Loucy (cell line): ENCODE measurements at regions not wholly inside any gene's neighbourhood (a gene's known extent, or its start where the extent isn't known, plus 50 kb on each side); places are given as distances from the start of the nearest gene placed in this dataset.
"Not testable (repeated sequence)": the region's sequence is repeated elsewhere in the genome, so short reads cannot be mapped to it uniquely, and the experiment has no call there.

Experiments
- H2AFZ ChIP-seq: fragments of 200-600 bp; sonication (generic); 2 replicates; pipeline ENCODE4 v1.6.0; 2016; ENCODE audit warnings: antibody characterized with exemption, mild to moderate bottlenecking, low read length, moderate library complexity
- H3F3A ChIP-seq: fragments of 200-600 bp; 2 replicates; pipeline ENCODE4 v1.6.0; 2016; ENCODE audit warnings: antibody characterized with exemption, low read depth, mild to moderate bottlenecking
- H3K27me3 ChIP-seq: fragments of 200-600 bp; sonication (generic); 2 replicates; pipeline ENCODE4 v1.6.1; 2014; ENCODE audit warnings: low read length, mild to moderate bottlenecking; ENCODE audit not compliant: insufficient read depth, poor library complexity, severe bottlenecking
- H3K36me3 ChIP-seq: fragments of 200-600 bp; sonication (generic); 2 replicates; pipeline ENCODE4 v1.6.1; 2016; ENCODE audit warnings: low read length; ENCODE audit not compliant: insufficient read depth
- H3K4me1 ChIP-seq: fragments of 200-600 bp; sonication (generic); 2 replicates; pipeline ENCODE4 v1.5.1; 2014; ENCODE audit warnings: low read length, mild to moderate bottlenecking; ENCODE audit not compliant: insufficient read depth, poor library complexity, severe bottlenecking
- H3K4me2 ChIP-seq: fragments of 200-600 bp; sonication (generic); 2 replicates; pipeline ENCODE4 v1.6.0; 2014; ENCODE audit warnings: antibody characterized with exemption, low read length, low read depth, mild to moderate bottlenecking; ENCODE audit not compliant: poor library complexity, severe bottlenecking
- H3K4me3 ChIP-seq: fragments of 200-600 bp; sonication (generic); 2 replicates; pipeline ENCODE4 v1.5.1; 2014; ENCODE audit warnings: low read length, mild to moderate bottlenecking, mixed read lengths; ENCODE audit not compliant: poor library complexity, severe bottlenecking
- H3K79me2 ChIP-seq: fragments of 200-600 bp; sonication (generic); 2 replicates; pipeline ENCODE4 v1.6.1; 2014; ENCODE audit warnings: low read length; ENCODE audit not compliant: insufficient read depth
- H3K9ac ChIP-seq: fragments of 200-600 bp; sonication (generic); 2 replicates; pipeline ENCODE4 v1.6.0; 2014; ENCODE audit warnings: mild to moderate bottlenecking, low read depth, low read length, moderate library complexity; ENCODE audit not compliant: poor library complexity, severe bottlenecking
- H3K9me2 ChIP-seq: fragments of 200-600 bp; sonication (generic); replicated peaks from 2 replicates; pipeline ENCODE4 v1.6.1; 2016; ENCODE audit warnings: low read depth, low read length, mixed read lengths
- H3K9me3 ChIP-seq: fragments of 200-600 bp; sonication (generic); 2 replicates; pipeline ENCODE4 v1.6.1; 2014; ENCODE audit warnings: mild to moderate bottlenecking, antibody characterized with exemption, low read length, low read depth; ENCODE audit not compliant: insufficient read depth
- H4K20me1 ChIP-seq: fragments of 200-600 bp; sonication (generic); 2 replicates; pipeline ENCODE4 v1.6.0; 2014; ENCODE audit warnings: antibody characterized with exemption, low read length, mild to moderate bottlenecking; ENCODE audit not compliant: insufficient read depth, poor library complexity, severe bottlenecking
- EZH2phosphoT487 ChIP-seq: fragments of 200-600 bp; IDR thresholded peaks from 2 replicates; pipeline ENCODE4 v1.6.1; 2018; ENCODE audit warnings: antibody characterized with exemption, mild to moderate bottlenecking, moderate library complexity, borderline replicate concordance
- TF ChIP-seq, protein P1 (sequence below): fragments of 200-600 bp; sonication (generic); conservative IDR thresholded peaks from 2 replicates; pipeline ENCODE4 v1.5.1; 2014; ENCODE audit warnings: mild to moderate bottlenecking, antibody characterized with exemption, low read length

DNA sequence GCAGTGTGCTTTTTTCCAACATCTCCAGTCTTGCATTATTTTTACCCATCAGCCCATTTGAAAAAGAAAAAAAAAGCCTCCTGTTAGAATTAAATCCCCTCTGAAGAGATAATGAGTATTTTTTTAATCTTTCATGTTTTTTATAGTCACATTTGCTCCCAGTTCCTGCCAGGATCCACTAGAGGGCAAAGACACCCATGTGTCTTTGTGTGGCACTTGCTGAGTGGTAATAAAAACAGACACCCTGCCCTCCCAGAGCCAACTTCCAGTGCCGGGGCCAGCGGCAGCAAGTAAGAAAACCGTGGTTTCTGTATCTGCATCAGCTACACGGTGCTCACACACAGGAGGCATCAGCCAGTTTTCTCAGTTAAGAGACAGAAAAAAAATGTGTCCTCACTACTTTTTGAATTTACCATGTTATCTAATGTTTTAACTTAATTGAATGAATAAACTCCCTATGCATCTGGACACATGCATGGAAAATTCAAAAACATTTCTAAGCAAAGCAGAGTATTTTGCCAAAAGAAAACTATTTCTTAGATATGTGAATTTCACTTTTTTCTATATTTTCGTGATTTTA is 70.2 kb upstream of the PLEKHG4B start:
- no peak overlapping the region for H2AFZ ChIP-seq
- peak overlapping the region; percentile 65 for H3K9ac ChIP-seq
- no peaks in the 10 kb centered on the region for H3K36me3 ChIP-seq
- TF ChIP-seq, protein P1, sequence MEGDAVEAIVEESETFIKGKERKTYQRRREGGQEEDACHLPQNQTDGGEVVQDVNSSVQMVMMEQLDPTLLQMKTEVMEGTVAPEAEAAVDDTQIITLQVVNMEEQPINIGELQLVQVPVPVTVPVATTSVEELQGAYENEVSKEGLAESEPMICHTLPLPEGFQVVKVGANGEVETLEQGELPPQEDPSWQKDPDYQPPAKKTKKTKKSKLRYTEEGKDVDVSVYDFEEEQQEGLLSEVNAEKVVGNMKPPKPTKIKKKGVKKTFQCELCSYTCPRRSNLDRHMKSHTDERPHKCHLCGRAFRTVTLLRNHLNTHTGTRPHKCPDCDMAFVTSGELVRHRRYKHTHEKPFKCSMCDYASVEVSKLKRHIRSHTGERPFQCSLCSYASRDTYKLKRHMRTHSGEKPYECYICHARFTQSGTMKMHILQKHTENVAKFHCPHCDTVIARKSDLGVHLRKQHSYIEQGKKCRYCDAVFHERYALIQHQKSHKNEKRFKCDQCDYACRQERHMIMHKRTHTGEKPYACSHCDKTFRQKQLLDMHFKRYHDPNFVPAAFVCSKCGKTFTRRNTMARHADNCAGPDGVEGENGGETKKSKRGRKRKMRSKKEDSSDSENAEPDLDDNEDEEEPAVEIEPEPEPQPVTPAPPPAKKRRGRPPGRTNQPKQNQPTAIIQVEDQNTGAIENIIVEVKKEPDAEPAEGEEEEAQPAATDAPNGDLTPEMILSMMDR: peak; percentile 74
- TF ChIP-seq EZH2phosphoT487: no peak
- no peaks in the 10 kb centered on the region for H3K9me3 ChIP-seq
- H3K4me1 ChIP-seq: peaks cover 28% of the 10 kb centered on the region
- H3K79me2 ChIP-seq: no peaks in the 10 kb centered on the region
- H3K27me3 ChIP-seq: no peaks in the 10 kb centered on the region
- no peaks in the 10 kb centered on the region for H3K9me2 ChIP-seq
- H3F3A ChIP-seq: no peaks in the 10 kb centered on the region
- peak overlapping the region; percentile 56 for H3K4me2 ChIP-seq
- no peaks in the 10 kb centered on the region for H4K20me1 ChIP-seq
- peak overlapping the region; percentile 43 for H3K4me3 ChIP-seq

DNA sequence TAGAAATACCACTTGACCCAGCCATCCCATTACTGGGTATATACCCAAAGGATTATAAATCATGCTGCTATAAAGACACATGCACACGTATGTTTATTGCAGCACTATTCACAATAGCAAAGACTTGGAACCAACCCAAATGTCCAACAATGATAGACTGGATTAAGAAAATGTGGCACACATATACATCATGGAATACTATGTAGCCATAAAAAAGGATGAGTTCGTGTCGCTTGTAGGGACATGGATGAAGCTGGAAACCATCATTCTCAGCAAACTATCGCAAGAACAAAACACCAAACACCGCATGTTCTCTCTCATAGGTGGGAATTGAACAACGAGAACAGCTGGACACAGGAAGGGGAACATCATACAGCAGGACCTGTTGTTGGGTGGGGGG is 68.1 kb upstream of the PLEKHG4B start:
- not testable (repeated sequence) for H4K20me1 ChIP-seq, H3K9ac ChIP-seq, H2AFZ ChIP-seq, H3K27me3 ChIP-seq, H3F3A ChIP-seq, H3K9me3 ChIP-seq, H3K79me2 ChIP-seq, H3K36me3 ChIP-seq, H3K9me2 ChIP-seq, H3K4me3 ChIP-seq, H3K4me2 ChIP-seq
- peaks cover 28% of the 10 kb centered on the region for H3K4me1 ChIP-seq

DNA sequence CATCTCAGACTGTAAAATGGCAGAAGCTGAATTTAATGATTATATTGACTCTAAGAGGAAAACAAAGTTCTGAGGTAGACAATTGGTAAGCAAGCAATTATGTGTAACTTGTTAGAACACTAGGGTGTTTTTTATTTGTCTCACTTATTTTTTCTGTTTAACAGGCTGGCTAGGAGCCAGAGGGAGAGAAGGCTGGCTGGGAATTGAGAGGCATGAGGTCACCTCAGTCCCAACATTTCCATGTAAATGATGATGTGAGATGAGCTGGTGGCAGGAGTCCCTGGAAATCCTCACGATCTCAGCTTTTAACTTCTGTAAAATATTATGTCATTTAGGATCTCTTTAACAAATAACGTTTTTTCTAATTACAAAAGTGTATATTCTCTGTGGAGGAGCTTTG is 66.9 kb upstream of the PLEKHG4B start:
- H3K9me3 ChIP-seq, H3K79me2 ChIP-seq, H3K36me3 ChIP-seq, H3F3A ChIP-seq, H2AFZ ChIP-seq, H3K4me3 ChIP-seq, H3K9ac ChIP-seq, H3K4me2 ChIP-seq, H3K27me3 ChIP-seq, H4K20me1 ChIP-seq, H3K9me2 ChIP-seq: not testable (repeated sequence)
- peaks cover 30% of the 10 kb centered on the region for H3K4me1 ChIP-seq

DNA sequence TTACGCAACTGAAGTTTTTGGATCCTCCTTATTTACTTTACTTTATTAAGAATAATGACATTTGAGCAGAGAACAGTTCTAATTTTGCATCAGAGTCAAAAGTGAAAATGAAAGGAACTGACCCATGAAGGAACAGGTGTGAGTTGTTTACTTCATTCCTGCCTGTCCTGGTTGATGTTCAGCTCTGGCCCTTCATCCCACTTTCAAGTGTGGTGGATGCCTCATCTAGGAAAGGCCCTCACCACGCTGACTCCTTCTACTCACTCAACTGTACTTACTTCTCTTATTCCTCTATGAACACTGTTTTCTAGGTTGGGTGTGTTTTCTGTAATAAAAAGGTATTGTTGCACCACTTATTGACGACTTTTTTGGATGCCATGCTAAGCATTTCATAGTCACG is 61.8 kb upstream of the PLEKHG4B start:
- Histone ChIP-seq H2AFZ (no peak overlapping the region), H3F3A (no peaks in the 10 kb centered on the region), H3K4me2 (peak overlapping the region; percentile 2), H4K20me1 (no peaks in the 10 kb centered on the region), H3K27me3 (no peaks in the 10 kb centered on the region), H3K4me1 (peaks cover 12% of the 10 kb centered on the region), H3K9me2 (no peaks in the 10 kb centered on the region), H3K79me2 (no peaks in the 10 kb centered on the region), H3K9ac (no peak overlapping the region), H3K9me3 (no peaks in the 10 kb centered on the region), H3K36me3 (no peaks in the 10 kb centered on the region), H3K4me3 (no peak overlapping the region)
- TF ChIP-seq EZH2phosphoT487: no peak
- TF ChIP-seq, protein P1: no peak

DNA sequence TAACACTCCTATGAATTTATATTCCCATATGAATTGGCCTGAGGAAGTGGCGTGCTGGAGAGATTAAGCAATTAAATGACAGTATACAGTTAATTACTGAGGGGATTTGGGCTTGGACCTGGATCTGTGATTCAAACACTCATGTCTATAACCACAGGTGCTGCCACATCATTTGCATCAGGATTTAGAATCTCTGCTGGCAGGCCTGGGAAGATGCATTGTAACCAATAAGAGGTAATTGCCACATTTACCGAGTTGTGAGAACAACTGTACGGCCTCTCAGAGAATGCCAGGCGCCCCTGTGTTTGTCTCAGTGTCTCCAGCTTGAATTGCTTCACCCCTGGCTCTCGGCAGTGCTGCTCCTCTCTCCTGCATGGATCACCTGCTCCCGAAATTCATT is 61.4 kb upstream of the PLEKHG4B start:
- not testable (repeated sequence) for H3K9me3 ChIP-seq, H4K20me1 ChIP-seq, H3K4me3 ChIP-seq, H3K9me2 ChIP-seq, H3K36me3 ChIP-seq, H3K79me2 ChIP-seq, H3K9ac ChIP-seq, H3K27me3 ChIP-seq, H2AFZ ChIP-seq, H3F3A ChIP-seq
- H3K4me2 ChIP-seq: peak overlapping the region; percentile 2
- peaks cover 12% of the 10 kb centered on the region for H3K4me1 ChIP-seq
